ENCODE measurements at regions not wholly inside any gene's neighbourhood (a gene's known extent, or its start where the extent isn't known, plus 50 kb on each side); places are given as distances from the start of the nearest gene placed in this dataset.

- TF ChIP-seq, protein P1, sequence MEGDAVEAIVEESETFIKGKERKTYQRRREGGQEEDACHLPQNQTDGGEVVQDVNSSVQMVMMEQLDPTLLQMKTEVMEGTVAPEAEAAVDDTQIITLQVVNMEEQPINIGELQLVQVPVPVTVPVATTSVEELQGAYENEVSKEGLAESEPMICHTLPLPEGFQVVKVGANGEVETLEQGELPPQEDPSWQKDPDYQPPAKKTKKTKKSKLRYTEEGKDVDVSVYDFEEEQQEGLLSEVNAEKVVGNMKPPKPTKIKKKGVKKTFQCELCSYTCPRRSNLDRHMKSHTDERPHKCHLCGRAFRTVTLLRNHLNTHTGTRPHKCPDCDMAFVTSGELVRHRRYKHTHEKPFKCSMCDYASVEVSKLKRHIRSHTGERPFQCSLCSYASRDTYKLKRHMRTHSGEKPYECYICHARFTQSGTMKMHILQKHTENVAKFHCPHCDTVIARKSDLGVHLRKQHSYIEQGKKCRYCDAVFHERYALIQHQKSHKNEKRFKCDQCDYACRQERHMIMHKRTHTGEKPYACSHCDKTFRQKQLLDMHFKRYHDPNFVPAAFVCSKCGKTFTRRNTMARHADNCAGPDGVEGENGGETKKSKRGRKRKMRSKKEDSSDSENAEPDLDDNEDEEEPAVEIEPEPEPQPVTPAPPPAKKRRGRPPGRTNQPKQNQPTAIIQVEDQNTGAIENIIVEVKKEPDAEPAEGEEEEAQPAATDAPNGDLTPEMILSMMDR (IDR thresholded peaks at IDR 0.05; ENCODE audit: poor library complexity, severe bottlenecking), result no peak
- TF ChIP-seq SMC3 (conservative IDR thresholded peaks at IDR 0.05; ENCODE audit: poor library complexity) (no peak), TAF1 (IDR thresholded peaks at IDR 0.05; ENCODE audit: low read depth) (no peak), REST (IDR thresholded peaks at IDR 0.05; ENCODE audit: borderline replicate concordance) (no peak), EZH2 (IDR thresholded peaks at IDR 0.05; ENCODE audit: borderline replicate concordance, insufficient read depth, low read length, poor library complexity, severe bottlenecking) (no peak), EP300 (conservative IDR thresholded peaks at IDR 0.05; ENCODE audit: poor library complexity, severe bottlenecking) (no peak), POLR2AphosphoS5 (IDR thresholded peaks at IDR 0.05) (no peak), RAD21 (conservative IDR thresholded peaks at IDR 0.05) (no peak)
Observed at GRCh38 chr18:32520771-32521170, 50.1 kb upstream of the GAREM1 start.

Measured in neural cell (in vitro differentiated cells).